ENCODE measurements at regions not wholly inside any gene's neighbourhood (a gene's known extent, or its start where the extent isn't known, plus 50 kb on each side); places are given as distances from the start of the nearest gene placed in this dataset.

- Histone ChIP-seq H3K9me2 (ENCODE audit: insufficient read depth) (no peaks in the 10 kb centered on the region), H4K20me1 (ENCODE audit: insufficient read depth) (no peaks in the 10 kb centered on the region), H3K27me3 (ENCODE audit: insufficient read depth, low read depth) (no peaks in the 10 kb centered on the region), H3F3A (ENCODE audit: insufficient read depth, low read depth) (no peaks in the 10 kb centered on the region), H3K4me2 (no peak overlapping the region), H3K27ac (no peak overlapping the region), H3K4me1 (replicated peaks; ENCODE audit: insufficient read depth) (no peaks in the 10 kb centered on the region), H3K79me2 (ENCODE audit: low read depth) (no peaks in the 10 kb centered on the region), H2AFZ (no peak overlapping the region), H3K9me3 (ENCODE audit: insufficient read depth, low read depth) (no peaks in the 10 kb centered on the region), H3K4me3 (no peak overlapping the region), H3K36me3 (ENCODE audit: low read depth) (no peaks in the 10 kb centered on the region)
- intact Hi-C loops (cut with micrococcal nuclease; ENCODE audit: unreplicated experiment), result loop anchor here (5.0 to 10.0 kb wide), 2 partner anchors 42 to 575 kb away; no protein-coding TSS in a partner anchor
- no peak for TF ChIP-seq EZH2 (IDR thresholded peaks at IDR 0.05; ENCODE audit: low read depth)
- no peak for TF ChIP-seq CTCF (conservative IDR thresholded peaks at IDR 0.05)
- POLR2A ChIA-PET (ENCODE audit: unreplicated experiment), result no interaction called here
- no TSS peak for BruUV-seq (replicated peaks)
- CTCF ChIA-PET, result no interaction called here
- no peak for DNase-seq
Observed at GRCh38 chr9:86749894-86750255, 197.4 kb downstream of the GAS1 start.

- ChIA-PET POLR2A (ENCODE audit: unreplicated experiment) (no interaction called here), CTCF (no interaction called here)
- no peaks in the 10 kb centered on the region for H3K79me2 ChIP-seq (ENCODE audit: low read depth)
- H3K27me3 ChIP-seq (ENCODE audit: insufficient read depth, low read depth), result no peaks in the 10 kb centered on the region
- H3K4me2 ChIP-seq, result no peak overlapping the region
- H3F3A ChIP-seq (ENCODE audit: insufficient read depth, low read depth), result no peaks in the 10 kb centered on the region
- DNase-seq, result no peak
- H3K27ac ChIP-seq, result no peak overlapping the region
- H3K4me1 ChIP-seq (replicated peaks; ENCODE audit: insufficient read depth), result no peaks in the 10 kb centered on the region
- no peak overlapping the region for H3K4me3 ChIP-seq
- intact Hi-C loops (cut with micrococcal nuclease; ENCODE audit: unreplicated experiment), result loop anchor here (5.0 to 10.0 kb wide), 2 partner anchors 43 to 575 kb away; no protein-coding TSS in a partner anchor
- BruUV-seq (replicated peaks), result no TSS peak
- no peak overlapping the region for H2AFZ ChIP-seq
- H4K20me1 ChIP-seq (ENCODE audit: insufficient read depth), result no peaks in the 10 kb centered on the region
- H3K9me2 ChIP-seq (ENCODE audit: insufficient read depth), result no peaks in the 10 kb centered on the region
- H3K36me3 ChIP-seq (ENCODE audit: low read depth), result no peaks in the 10 kb centered on the region
- TF ChIP-seq EZH2 (IDR thresholded peaks at IDR 0.05; ENCODE audit: low read depth) (no peak), CTCF (conservative IDR thresholded peaks at IDR 0.05) (no peak)
- no peaks in the 10 kb centered on the region for H3K9me3 ChIP-seq (ENCODE audit: insufficient read depth, low read depth)
Observed at GRCh38 chr9:86749161-86749893, 198.0 kb downstream of the GAS1 start.

DNA sequence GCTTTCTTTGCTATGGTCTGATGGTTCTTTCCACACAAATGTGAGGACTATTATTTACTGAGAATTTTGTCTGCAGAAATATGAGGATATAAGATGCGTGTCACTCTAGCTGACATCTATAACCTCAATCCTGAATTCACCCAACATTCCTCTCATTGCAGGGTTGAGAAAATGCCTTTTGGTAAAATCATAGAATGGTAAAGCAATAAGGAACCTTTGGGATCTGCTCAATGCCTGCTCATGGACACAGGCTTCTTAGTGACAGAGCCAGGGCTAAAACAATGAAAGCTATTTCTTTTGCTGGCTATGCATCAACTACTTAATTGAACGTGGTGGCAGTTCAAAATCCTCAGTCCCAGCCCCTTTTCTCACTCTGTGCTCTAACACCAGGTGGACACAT, 199.6 kb downstream of the GAS1 start:
- Histone ChIP-seq H3K27ac (no peak overlapping the region), H3K4me1 (replicated peaks; ENCODE audit: insufficient read depth) (no peaks in the 10 kb centered on the region), H3K9me2 (ENCODE audit: insufficient read depth) (no peaks in the 10 kb centered on the region), H3K4me3 (no peak overlapping the region), H3K79me2 (ENCODE audit: low read depth) (no peaks in the 10 kb centered on the region), H4K20me1 (ENCODE audit: insufficient read depth) (no peaks in the 10 kb centered on the region), H3K36me3 (ENCODE audit: low read depth) (no peaks in the 10 kb centered on the region), H3K9me3 (ENCODE audit: insufficient read depth, low read depth) (no peaks in the 10 kb centered on the region), H3K27me3 (ENCODE audit: insufficient read depth, low read depth) (no peaks in the 10 kb centered on the region), H2AFZ (no peak overlapping the region), H3K4me2 (no peak overlapping the region), H3F3A (ENCODE audit: insufficient read depth, low read depth) (no peaks in the 10 kb centered on the region)
- DNase-seq, result no peak
- intact Hi-C loops (cut with micrococcal nuclease; ENCODE audit: unreplicated experiment), result loop anchor here (5.0 to 10.0 kb wide), 2 partner anchors 45 to 577 kb away; no protein-coding TSS in a partner anchor
- CTCF ChIA-PET, result no interaction called here
- TF ChIP-seq CTCF (conservative IDR thresholded peaks at IDR 0.05) (no peak), EZH2 (IDR thresholded peaks at IDR 0.05; ENCODE audit: low read depth) (no peak)
- no TSS peak for BruUV-seq (replicated peaks)
- POLR2A ChIA-PET (ENCODE audit: unreplicated experiment), result no interaction called here

Measured in PC-9 (cell line).